SU-DHL-6 (cell line): ENCODE measurements at regions not wholly inside any gene's neighbourhood (a gene's known extent, or its start where the extent isn't known, plus 50 kb on each side); places are given as distances from the start of the nearest gene placed in this dataset.

Experiments used
- H2AFZ ChIP-seq: fragments of 200-600 bp; sonication (generic); 2 replicates; pipeline ENCODE4 v1.6.1; 2014; ENCODE audit warnings: low read depth, mild to moderate bottlenecking, moderate library complexity, mixed read lengths, antibody characterized with exemption, low read length; ENCODE audit not compliant: severe bottlenecking
- H3F3A ChIP-seq: fragments of 200-600 bp; shearing (Covaris generic); 2 replicates; pipeline ENCODE4 v1.6.0; 2016; ENCODE audit warnings: antibody characterized with exemption, mild to moderate bottlenecking; ENCODE audit not compliant: insufficient read depth
- H3K27ac ChIP-seq: fragments of 200-600 bp; sonication (generic); 2 replicates; pipeline ENCODE4 v1.5.1; 2016; ENCODE audit warnings: low read depth, mild to moderate bottlenecking, low read length, moderate library complexity, mixed read lengths
- H3K27me3 ChIP-seq: fragments of 200-600 bp; sonication (generic), shearing (Covaris generic); 2 replicates; pipeline ENCODE4 v1.6.0; 2014; ENCODE audit warnings: mild to moderate bottlenecking, low read length
- H3K36me3 ChIP-seq: fragments of 200-600 bp; sonication (generic); 2 replicates; pipeline ENCODE4 v1.6.1; 2014; ENCODE audit warnings: mild to moderate bottlenecking, low read length, mixed read lengths
- H3K4me2 ChIP-seq: fragments of 300-600, 200-600 bp; shearing (Covaris generic), sonication (generic); 2 replicates; pipeline ENCODE4 v1.6.0; 2014; ENCODE audit warnings: low read length, low read depth, mild to moderate bottlenecking; ENCODE audit not compliant: poor library complexity, severe bottlenecking
- H3K4me3 ChIP-seq: fragments of 200-600 bp; sonication (generic); 2 replicates; pipeline ENCODE4 v1.5.1; 2014; ENCODE audit warnings: antibody characterized with exemption, low read length, mild to moderate bottlenecking, mixed read lengths; ENCODE audit not compliant: insufficient read depth, poor library complexity, severe bottlenecking
- H3K79me2 ChIP-seq: fragments of 200-600 bp; sonication (generic); 2 replicates; pipeline ENCODE4 v1.6.1; 2014; ENCODE audit warnings: mild to moderate bottlenecking, low read length, moderate library complexity; ENCODE audit not compliant: insufficient read depth
- H3K9ac ChIP-seq: fragments of 200-600 bp; sonication (generic); 2 replicates; pipeline ENCODE4 v1.7.0; 2014; ENCODE audit warnings: mild to moderate bottlenecking, low read length
- H3K9me2 ChIP-seq: fragments of 200-600 bp; sonication (generic); replicated peaks from 2 replicates; pipeline ENCODE4 v1.6.1; 2014; ENCODE audit warnings: low read length; ENCODE audit not compliant: insufficient read depth
- H3K9me3 ChIP-seq: fragments of 200-600 bp; sonication (generic); 2 replicates; pipeline ENCODE4 v1.6.1; 2014; ENCODE audit warnings: low read length, mixed read lengths; ENCODE audit not compliant: insufficient read depth
- H4K20me1 ChIP-seq: fragments of 200-600 bp; sonication (generic); 2 replicates; pipeline ENCODE4 v1.6.1; 2014; ENCODE audit warnings: low read depth, mild to moderate bottlenecking, antibody characterized with exemption, low read length, moderate library complexity, mixed read lengths
- CTCF ChIP-seq: fragments of 200-600 bp; sonication (generic); IDR thresholded peaks from one replicate; pipeline ENCODE4 v1.5.1; 2017; ENCODE audit warnings: antibody characterized with exemption, mild to moderate bottlenecking, low read length, moderate library complexity; ENCODE audit not compliant: insufficient read depth, poor library complexity, severe bottlenecking
- EZH2phosphoT487 ChIP-seq: fragments of 200-600 bp; sonication (generic), shearing (Covaris generic); conservative IDR thresholded peaks from 2 replicates; pipeline ENCODE4 v1.6.1; 2018; ENCODE audit warnings: mild to moderate bottlenecking, antibody characterized with exemption, low read length, moderate library complexity, mixed read lengths

DNA sequence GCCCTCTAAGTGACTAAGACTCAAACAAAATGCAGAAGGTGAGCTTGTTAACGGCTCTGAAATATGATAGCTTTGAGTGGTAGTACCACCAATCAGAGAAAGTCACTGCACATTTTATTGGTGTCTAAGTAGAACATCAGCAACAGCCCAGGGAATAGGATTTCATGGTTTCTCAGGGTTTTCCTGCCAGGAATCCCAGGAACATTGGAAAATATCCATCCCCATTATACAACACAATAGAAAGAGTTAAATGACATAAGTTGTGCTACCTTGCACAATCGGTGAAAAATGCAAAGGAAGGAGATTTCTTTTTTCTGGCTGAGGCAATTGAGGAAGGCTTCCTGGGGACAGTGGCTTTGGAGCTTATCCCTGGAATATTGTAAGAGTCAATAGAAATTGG, 283.1 kb downstream of the HLX start:
- Histone ChIP-seq H3K36me3 (no peaks in the 10 kb centered on the region), H4K20me1 (no peaks in the 10 kb centered on the region), H3F3A (no peaks in the 10 kb centered on the region), H3K9me2 (no peaks in the 10 kb centered on the region), H3K4me3 (no peak overlapping the region), H2AFZ (no peak overlapping the region), H3K4me2 (no peak overlapping the region), H3K9ac (no peak overlapping the region), H3K79me2 (no peaks in the 10 kb centered on the region), H3K9me3 (no peaks in the 10 kb centered on the region), H3K27me3 (no peaks in the 10 kb centered on the region), H3K27ac (no peak overlapping the region)
- no peak for TF ChIP-seq CTCF

DNA sequence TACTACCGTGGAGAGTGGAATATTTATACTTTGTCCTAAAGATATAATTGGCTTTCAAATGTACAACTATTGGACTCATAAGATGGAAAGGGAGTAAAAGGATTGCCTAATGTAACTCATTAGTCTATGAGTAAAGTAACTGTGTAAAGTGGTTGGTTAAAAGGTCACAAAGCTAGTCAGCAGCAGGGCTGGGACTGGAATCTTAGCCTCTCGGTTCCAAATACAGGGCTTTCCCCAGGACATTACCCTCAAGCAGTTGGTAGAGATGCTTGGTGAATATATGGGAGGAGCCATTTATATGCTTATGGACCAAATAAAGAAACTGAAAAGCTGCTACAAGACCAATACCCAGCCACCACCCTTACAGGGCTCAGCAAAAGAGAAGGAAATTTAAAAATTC, 283.7 kb downstream of the HLX start:
- no peaks in the 10 kb centered on the region for H3K79me2 ChIP-seq
- no peak overlapping the region for H3K9ac ChIP-seq
- no peaks in the 10 kb centered on the region for H3K9me3 ChIP-seq
- H3K4me2 ChIP-seq, result no peak overlapping the region
- no peak overlapping the region for H3K27ac ChIP-seq
- H3K36me3 ChIP-seq, result no peaks in the 10 kb centered on the region
- H3K27me3 ChIP-seq, result no peaks in the 10 kb centered on the region
- no peaks in the 10 kb centered on the region for H3K9me2 ChIP-seq
- TF ChIP-seq CTCF (no peak), EZH2phosphoT487 (no peak)
- no peaks in the 10 kb centered on the region for H4K20me1 ChIP-seq
- no peak overlapping the region for H2AFZ ChIP-seq
- H3K4me3 ChIP-seq, result no peak overlapping the region
- no peaks in the 10 kb centered on the region for H3F3A ChIP-seq

DNA sequence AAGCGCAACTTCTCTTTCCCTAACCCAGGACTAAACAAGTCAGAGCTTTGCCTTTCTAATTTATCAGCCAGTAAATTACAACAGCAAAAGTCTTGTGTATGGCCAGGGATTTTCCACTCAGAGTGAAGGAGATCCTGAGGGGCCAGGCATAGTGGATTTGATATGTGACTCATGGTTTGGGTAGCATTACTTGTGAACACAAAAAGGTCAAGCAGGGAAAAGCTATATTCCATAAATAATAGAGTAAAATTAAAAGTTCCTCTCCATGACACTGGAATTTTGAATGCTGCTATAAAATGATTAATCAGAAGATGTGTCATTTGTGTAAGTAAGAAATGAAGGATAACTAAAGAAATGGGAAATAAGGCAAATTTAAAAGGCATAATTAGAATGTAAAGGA, 284.8 kb downstream of the HLX start:
- Histone ChIP-seq H3F3A (no peaks in the 10 kb centered on the region), H3K9ac (no peak overlapping the region), H3K9me3 (no peaks in the 10 kb centered on the region), H3K36me3 (no peaks in the 10 kb centered on the region), H3K4me3 (no peak overlapping the region), H3K27ac (no peak overlapping the region), H3K4me2 (no peak overlapping the region), H3K27me3 (no peaks in the 10 kb centered on the region), H4K20me1 (no peaks in the 10 kb centered on the region), H2AFZ (no peak overlapping the region), H3K9me2 (no peaks in the 10 kb centered on the region), H3K79me2 (no peaks in the 10 kb centered on the region)
- TF ChIP-seq EZH2phosphoT487 (no peak), CTCF (no peak)
